Gastrocnemius medialis (tissue), 4 donors: ENCODE measurements at regions not wholly inside any gene's neighbourhood (a gene's known extent, or its start where the extent isn't known, plus 50 kb on each side); places are given as distances from the start of the nearest gene placed in this dataset.

Experiments used
- POLR2A ChIP-seq, 2 donors: fragments of 450-650 bp; IDR thresholded peaks; one replicate each; pipeline ENCODE4 v1.6.1; 2017; ENCODE audit warnings: antibody characterized with exemption in 2 of 2, mild to moderate bottlenecking in 2 of 2, moderate library complexity in 2 of 2
- TF ChIP-seq, protein P1 (sequence below), 5 experiments: fragments of 450-650 bp in 3 of 5; fragments of 200-600 bp in 2 of 5; sonication (generic) in 2 of 5; IDR thresholded peaks in 4 of 5; conservative IDR thresholded peaks in 1 of 5; 1 replicate in 4 of 5; 2 replicates in 1 of 5; pipeline ENCODE4 v1.5.1; 2016 to 2019; ENCODE audit warnings: antibody characterized with exemption in 5 of 5, mild to moderate bottlenecking in 3 of 5, moderate library complexity in 3 of 5

- TF ChIP-seq, protein P1, sequence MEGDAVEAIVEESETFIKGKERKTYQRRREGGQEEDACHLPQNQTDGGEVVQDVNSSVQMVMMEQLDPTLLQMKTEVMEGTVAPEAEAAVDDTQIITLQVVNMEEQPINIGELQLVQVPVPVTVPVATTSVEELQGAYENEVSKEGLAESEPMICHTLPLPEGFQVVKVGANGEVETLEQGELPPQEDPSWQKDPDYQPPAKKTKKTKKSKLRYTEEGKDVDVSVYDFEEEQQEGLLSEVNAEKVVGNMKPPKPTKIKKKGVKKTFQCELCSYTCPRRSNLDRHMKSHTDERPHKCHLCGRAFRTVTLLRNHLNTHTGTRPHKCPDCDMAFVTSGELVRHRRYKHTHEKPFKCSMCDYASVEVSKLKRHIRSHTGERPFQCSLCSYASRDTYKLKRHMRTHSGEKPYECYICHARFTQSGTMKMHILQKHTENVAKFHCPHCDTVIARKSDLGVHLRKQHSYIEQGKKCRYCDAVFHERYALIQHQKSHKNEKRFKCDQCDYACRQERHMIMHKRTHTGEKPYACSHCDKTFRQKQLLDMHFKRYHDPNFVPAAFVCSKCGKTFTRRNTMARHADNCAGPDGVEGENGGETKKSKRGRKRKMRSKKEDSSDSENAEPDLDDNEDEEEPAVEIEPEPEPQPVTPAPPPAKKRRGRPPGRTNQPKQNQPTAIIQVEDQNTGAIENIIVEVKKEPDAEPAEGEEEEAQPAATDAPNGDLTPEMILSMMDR (IDR thresholded peaks at IDR 0.05 in 4 of 5, conservative IDR thresholded peaks at IDR 0.05 in 1 of 5) = no peak
- no peak for TF ChIP-seq POLR2A (IDR thresholded peaks at IDR 0.05)
Observed at GRCh38 chr10:110368556-110368955, 63.8 kb upstream of the SMNDC1 start.
